ENCODE measurements at regions not wholly inside any gene's neighbourhood (a gene's known extent, or its start where the extent isn't known, plus 50 kb on each side); places are given as distances from the start of the nearest gene placed in this dataset.
"Not testable (repeated sequence)": the region's sequence is repeated elsewhere in the genome, so short reads cannot be mapped to it uniquely, and the experiment has no call there.

- Mint-ChIP-seq H3K9me3 (no peaks in the 10 kb centered on the region), H3K36me3 (ENCODE audit: insufficient read depth) (no peaks in the 10 kb centered on the region), H3K27me3 (no peaks in the 10 kb centered on the region), H3K4me3 (no peak overlapping the region), H3K27ac (ENCODE audit: low read depth) (no peak overlapping the region), H3K4me1 (peaks cover 2% of the 10 kb centered on the region)
- no peak for ATAC-seq (replicated peaks; ENCODE audit: extremely low read depth, poor library complexity, severe bottlenecking)
- DNase-seq (ENCODE audit: low spot score in 2 of 2): no peak
Observed at GRCh38 chr21:23963454-23963853, 1643.8 kb downstream of the MRPL39 start.

DNA sequence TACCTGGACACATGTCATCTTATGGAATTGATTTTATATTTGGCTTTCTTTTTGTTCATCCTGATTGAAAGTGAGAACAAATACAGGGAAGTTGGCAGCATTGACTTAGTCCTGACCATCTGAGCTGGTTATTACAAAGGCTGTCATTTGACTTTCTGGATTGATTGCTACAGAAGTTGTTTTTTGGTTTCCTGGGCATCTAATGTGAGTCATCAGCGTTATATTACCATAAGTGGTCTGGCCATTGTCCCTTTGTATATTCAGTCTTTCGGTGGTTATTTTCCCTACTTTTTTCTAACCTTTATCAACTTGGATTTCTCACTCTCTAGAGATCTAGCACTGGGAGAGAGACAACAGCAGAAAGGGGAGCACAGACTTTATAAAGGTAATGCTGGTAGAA is 1646.5 kb downstream of the MRPL39 start:
- H3K36me3 Mint-ChIP-seq (ENCODE audit: insufficient read depth): no peaks in the 10 kb centered on the region
- H3K4me1 Mint-ChIP-seq: peaks cover under 1% of the 10 kb centered on the region
- ATAC-seq (replicated peaks; ENCODE audit: extremely low read depth, poor library complexity, severe bottlenecking): no peak
- no peak overlapping the region for H3K27ac Mint-ChIP-seq (ENCODE audit: low read depth)
- DNase-seq (ENCODE audit: low spot score in 2 of 2): no peak
- H3K9me3 Mint-ChIP-seq: no peaks in the 10 kb centered on the region
- no peaks in the 10 kb centered on the region for H3K27me3 Mint-ChIP-seq
- H3K4me3 Mint-ChIP-seq: no peak overlapping the region

DNA sequence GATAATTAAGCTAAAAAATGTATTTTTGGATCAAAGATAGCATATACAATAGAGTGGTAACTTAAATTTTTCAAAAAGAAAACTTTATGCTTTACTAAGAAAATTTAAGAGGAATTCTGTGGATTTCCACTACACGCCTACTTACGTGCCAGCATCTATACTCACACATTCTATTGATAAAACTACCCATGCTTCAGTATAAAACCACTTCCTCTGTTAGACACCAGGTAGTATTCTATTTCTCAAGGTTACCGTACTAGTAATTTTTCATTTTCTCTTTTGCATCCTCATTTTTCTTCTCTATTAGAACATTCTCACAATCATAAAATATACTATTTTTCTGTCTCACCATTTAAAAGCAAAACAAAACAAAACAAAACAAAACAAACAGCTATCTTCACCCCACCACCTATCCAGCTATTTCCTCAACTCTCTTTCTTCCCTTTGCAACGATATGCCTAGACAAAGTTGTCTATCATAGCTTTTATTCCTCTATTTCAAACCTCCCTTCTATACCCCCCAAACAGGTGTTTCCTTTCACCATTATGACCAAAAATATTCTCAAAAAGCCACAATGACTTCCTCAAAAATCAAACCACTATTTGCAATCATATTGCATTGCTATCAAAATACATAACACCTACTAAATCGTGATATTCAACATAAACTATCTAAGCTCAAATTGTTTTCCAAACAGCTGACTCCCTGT is 1652.0 kb downstream of the MRPL39 start:
- Mint-ChIP-seq H3K27me3 (no peaks in the 10 kb centered on the region), H3K36me3 (ENCODE audit: insufficient read depth) (no peaks in the 10 kb centered on the region), H3K4me3 (no peak overlapping the region), H3K9me3 (no peaks in the 10 kb centered on the region), H3K4me1 (peaks cover 12% of the 10 kb centered on the region), H3K27ac (ENCODE audit: low read depth) (no peak overlapping the region)
- ATAC-seq (replicated peaks; ENCODE audit: extremely low read depth, poor library complexity, severe bottlenecking) (no peak), DNase-seq (ENCODE audit: low spot score in 2 of 2) (no peak)

DNA sequence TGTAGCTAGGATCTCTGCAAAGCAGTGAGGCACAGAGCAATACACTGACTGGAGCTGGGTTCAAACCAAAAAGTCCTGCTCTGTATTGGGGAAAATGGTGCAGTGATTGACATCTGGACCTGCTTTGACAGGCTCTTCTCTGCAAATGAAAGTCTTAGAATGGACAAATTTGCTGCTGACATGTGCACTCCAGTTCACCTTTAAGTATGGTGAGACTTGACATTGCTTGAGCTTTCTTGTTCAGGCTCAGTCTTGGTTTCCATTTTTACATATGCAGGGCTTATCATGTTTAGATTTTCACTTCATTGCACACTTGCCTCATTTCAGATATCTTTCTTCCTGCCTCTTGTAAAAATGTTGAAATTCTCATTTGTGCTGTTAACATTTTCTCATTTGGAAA is 1655.0 kb downstream of the MRPL39 start:
- ATAC-seq (replicated peaks; ENCODE audit: extremely low read depth, poor library complexity, severe bottlenecking): no peak
- Mint-ChIP-seq H3K27me3 (no peaks in the 10 kb centered on the region), H3K9me3 (no peaks in the 10 kb centered on the region), H3K27ac (ENCODE audit: low read depth) (no peak overlapping the region), H3K4me1 (peaks cover 23% of the 10 kb centered on the region), H3K4me3 (no peak overlapping the region), H3K36me3 (ENCODE audit: insufficient read depth) (no peaks in the 10 kb centered on the region)
- DNase-seq (ENCODE audit: low spot score in 2 of 2): no peak

DNA sequence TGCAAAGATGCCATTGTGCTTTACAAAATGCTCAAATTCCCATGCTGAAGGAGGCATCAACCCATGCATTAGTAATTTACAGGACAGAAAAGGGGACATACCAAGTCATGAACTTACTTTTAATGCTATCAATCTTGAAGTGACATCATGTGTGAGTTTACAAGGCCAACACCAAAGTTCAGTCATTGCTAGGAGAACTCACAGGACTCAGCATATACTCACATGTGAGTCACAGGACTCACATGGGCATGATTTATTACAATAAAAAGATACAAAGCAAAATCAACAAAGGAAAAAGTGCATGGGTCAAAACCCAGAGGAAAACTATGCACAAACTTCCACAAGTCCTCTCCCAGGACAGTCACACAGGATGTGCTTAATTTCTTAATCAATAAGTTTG is 1656.0 kb downstream of the MRPL39 start:
- no peak overlapping the region for H3K27ac Mint-ChIP-seq (ENCODE audit: low read depth)
- no peak overlapping the region for H3K4me3 Mint-ChIP-seq
- ATAC-seq (replicated peaks; ENCODE audit: extremely low read depth, poor library complexity, severe bottlenecking) (no peak), DNase-seq (ENCODE audit: low spot score in 2 of 2) (no peak)
- H3K4me1 Mint-ChIP-seq: peaks cover 23% of the 10 kb centered on the region
- no peaks in the 10 kb centered on the region for H3K27me3 Mint-ChIP-seq
- no peaks in the 10 kb centered on the region for H3K36me3 Mint-ChIP-seq (ENCODE audit: insufficient read depth)
- peaks cover 3% of the 10 kb centered on the region for H3K9me3 Mint-ChIP-seq

- H3K27ac Mint-ChIP-seq (ENCODE audit: low read depth): no peak overlapping the region
- peaks cover 19% of the 10 kb centered on the region for H3K4me1 Mint-ChIP-seq
- ATAC-seq (replicated peaks; ENCODE audit: extremely low read depth, poor library complexity, severe bottlenecking): no peak
- H3K4me3 Mint-ChIP-seq: no peak overlapping the region
- H3K27me3 Mint-ChIP-seq: no peaks in the 10 kb centered on the region
- H3K36me3 Mint-ChIP-seq (ENCODE audit: insufficient read depth): no peaks in the 10 kb centered on the region
- H3K9me3 Mint-ChIP-seq: peaks cover 6% of the 10 kb centered on the region
- no peak for DNase-seq (ENCODE audit: low spot score in 2 of 2)
Observed at GRCh38 chr21:23950344-23950743, 1656.9 kb downstream of the MRPL39 start.

DNA sequence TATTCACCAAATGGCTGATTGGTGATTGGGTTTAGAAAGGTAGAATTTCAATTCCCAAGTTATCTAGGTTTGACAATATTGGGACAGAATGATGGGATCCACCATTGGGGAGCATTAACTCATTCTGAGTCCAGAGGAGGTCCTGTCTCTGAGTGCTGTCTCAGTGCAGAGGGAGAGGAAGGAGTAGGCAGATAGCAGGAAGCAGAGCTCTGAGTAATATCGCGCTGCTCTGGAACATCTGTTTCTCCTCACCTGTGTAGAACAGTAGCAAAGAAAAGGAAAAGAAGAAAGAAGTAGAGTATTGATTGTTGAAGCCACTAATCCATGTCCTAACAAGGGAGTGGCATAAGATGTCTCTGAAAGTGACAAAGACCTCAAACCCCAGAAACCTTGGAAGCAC is 1657.8 kb downstream of the MRPL39 start:
- H3K27ac Mint-ChIP-seq (ENCODE audit: low read depth): no peak overlapping the region
- peaks cover 17% of the 10 kb centered on the region for H3K4me1 Mint-ChIP-seq
- no peaks in the 10 kb centered on the region for H3K36me3 Mint-ChIP-seq (ENCODE audit: insufficient read depth)
- DNase-seq (ENCODE audit: low spot score in 2 of 2): no peak
- H3K9me3 Mint-ChIP-seq: peaks cover 6% of the 10 kb centered on the region
- no peaks in the 10 kb centered on the region for H3K27me3 Mint-ChIP-seq
- no peak for ATAC-seq (replicated peaks; ENCODE audit: extremely low read depth, poor library complexity, severe bottlenecking)
- no peak overlapping the region for H3K4me3 Mint-ChIP-seq

DNA sequence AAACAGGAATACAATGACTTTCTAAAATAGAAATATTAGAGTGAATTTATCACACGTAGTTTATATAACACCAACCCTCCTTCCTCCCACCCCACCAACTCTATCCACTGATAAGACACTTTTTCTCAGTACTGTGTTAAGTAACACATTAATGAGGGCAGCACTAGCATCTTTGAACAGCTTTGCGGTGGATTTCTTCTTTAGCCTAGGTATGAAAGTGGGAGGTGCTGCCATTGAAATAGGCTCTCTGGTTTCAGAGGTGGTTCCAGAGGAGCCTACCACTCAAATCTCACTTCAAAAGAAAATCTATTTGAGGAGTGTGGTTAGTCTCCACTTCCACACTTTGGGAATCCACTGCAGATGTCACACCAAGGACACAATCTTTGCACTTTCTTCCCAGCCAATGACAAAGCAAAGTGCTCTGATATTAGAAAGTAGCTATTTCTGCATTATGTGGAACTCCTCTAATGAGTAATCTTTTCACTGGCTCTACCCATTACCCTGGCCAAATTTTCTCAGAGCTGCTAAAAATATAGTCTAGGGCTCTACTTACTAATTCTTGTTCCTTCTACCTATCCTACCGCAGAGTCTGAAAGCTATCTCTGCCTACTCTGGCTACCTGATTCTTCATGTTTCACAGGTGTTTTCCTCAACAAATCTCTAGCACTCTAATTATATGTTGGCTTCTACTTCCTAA is 1667.8 kb downstream of the MRPL39 start:
- Mint-ChIP-seq H3K4me1 (no peaks in the 10 kb centered on the region), H3K4me3 (no peak overlapping the region), H3K36me3 (ENCODE audit: insufficient read depth) (no peaks in the 10 kb centered on the region), H3K9me3 (no peaks in the 10 kb centered on the region), H3K27me3 (no peaks in the 10 kb centered on the region), H3K27ac (ENCODE audit: low read depth) (no peak overlapping the region)
- DNase-seq (ENCODE audit: low spot score in 2 of 2) (no peak), ATAC-seq (replicated peaks; ENCODE audit: extremely low read depth, poor library complexity, severe bottlenecking) (no peak)

- no peak for DNase-seq (ENCODE audit: low spot score in 2 of 2)
- Mint-ChIP-seq H3K4me3 (no peak overlapping the region), H3K27me3 (no peaks in the 10 kb centered on the region), H3K27ac (ENCODE audit: low read depth) (no peak overlapping the region), H3K36me3 (ENCODE audit: insufficient read depth) (no peaks in the 10 kb centered on the region), H3K9me3 (no peaks in the 10 kb centered on the region), H3K4me1 (no peaks in the 10 kb centered on the region)
- no peak for ATAC-seq (replicated peaks; ENCODE audit: extremely low read depth, poor library complexity, severe bottlenecking)
Observed at GRCh38 chr21:23936991-23937390, 1670.3 kb downstream of the MRPL39 start.

GRCh38 chr21:23936224-23936623 is 1671.1 kb downstream of the MRPL39 start:
- ATAC-seq (replicated peaks; ENCODE audit: extremely low read depth, poor library complexity, severe bottlenecking) (no peak), DNase-seq (ENCODE audit: low spot score in 2 of 2) (no peak)
- Mint-ChIP-seq H3K9me3 (no peaks in the 10 kb centered on the region), H3K27ac (ENCODE audit: low read depth) (no peak overlapping the region), H3K36me3 (ENCODE audit: insufficient read depth) (no peaks in the 10 kb centered on the region), H3K27me3 (no peaks in the 10 kb centered on the region), H3K4me3 (no peak overlapping the region), H3K4me1 (no peaks in the 10 kb centered on the region)

DNA sequence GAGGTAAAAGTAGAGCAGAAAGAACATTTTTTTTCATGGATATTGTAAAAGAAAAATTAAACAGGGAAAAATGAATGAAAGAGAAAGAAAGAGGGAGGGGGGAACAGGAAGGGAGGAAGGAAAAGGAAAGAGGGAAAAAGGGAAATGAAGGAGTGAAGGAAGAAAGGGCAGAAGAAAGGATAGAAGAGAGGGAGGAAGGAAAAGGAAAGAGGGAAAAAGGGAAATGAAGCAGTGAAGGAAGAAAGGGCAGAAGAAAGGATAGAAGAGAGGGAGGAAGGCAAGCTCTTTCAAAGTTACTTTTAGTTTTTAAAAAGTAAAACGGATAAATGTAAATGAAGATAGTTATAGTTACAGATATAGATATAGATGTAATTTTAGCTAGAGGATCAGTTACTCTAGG is 1676.7 kb downstream of the MRPL39 start:
- Mint-ChIP-seq H3K27ac (ENCODE audit: low read depth) (no peak overlapping the region), H3K9me3 (no peaks in the 10 kb centered on the region), H3K4me1 (no peaks in the 10 kb centered on the region), H3K4me3 (no peak overlapping the region), H3K27me3 (no peaks in the 10 kb centered on the region), H3K36me3 (ENCODE audit: insufficient read depth) (no peaks in the 10 kb centered on the region)
- DNase-seq (ENCODE audit: low spot score in 2 of 2) (no peak), ATAC-seq (replicated peaks; ENCODE audit: extremely low read depth, poor library complexity, severe bottlenecking) (no peak)

GRCh38 chr21:23926430-23926829 is 1680.9 kb downstream of the MRPL39 start:
- H3K27me3 Mint-ChIP-seq; ATAC-seq (replicated peaks; ENCODE audit: extremely low read depth, poor library complexity, severe bottlenecking); H3K4me3 Mint-ChIP-seq: not testable (repeated sequence)

DNA sequence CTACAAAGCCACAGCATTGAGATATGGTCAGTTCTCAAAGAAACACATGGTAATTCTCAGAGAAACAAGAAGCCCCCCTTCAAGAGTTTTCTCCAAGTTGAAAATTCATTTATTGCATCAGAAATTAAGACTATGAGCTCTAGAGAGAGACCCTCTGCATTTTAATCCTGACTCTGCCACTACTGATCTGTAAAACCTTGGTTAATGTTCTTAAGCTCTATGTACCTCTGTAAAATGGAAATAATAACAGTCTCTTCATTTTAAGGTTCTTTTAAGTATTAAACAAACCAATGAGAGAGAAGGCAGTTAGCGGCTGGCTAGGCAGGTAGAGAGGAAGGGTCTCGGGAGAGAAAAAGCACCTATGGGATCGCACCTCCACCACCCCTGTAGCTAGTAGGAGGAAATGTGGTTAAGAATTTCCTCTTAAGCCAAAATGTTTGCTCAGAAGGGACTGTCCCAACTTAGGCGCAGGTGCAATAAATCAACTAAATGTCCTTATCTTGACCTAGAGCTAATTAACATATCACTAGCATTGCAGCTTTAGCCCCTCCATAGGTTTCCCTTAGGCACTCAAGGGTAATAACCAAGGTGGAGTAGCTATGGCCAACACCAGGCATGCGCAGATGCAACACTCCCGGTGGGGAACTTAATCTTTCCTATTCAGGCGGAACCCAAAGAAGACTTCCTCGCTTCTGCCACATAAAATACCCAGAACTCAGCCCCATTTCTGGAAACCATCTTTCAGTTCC is 1685.4 kb downstream of the MRPL39 start:
- H3K27ac Mint-ChIP-seq (ENCODE audit: low read depth): no peak overlapping the region
- no peak overlapping the region for H3K4me3 Mint-ChIP-seq
- no peak for ATAC-seq (replicated peaks; ENCODE audit: extremely low read depth, poor library complexity, severe bottlenecking)
- H3K9me3 Mint-ChIP-seq: no peaks in the 10 kb centered on the region
- DNase-seq (ENCODE audit: low spot score in 2 of 2): no peak
- H3K27me3 Mint-ChIP-seq: no peaks in the 10 kb centered on the region
- H3K4me1 Mint-ChIP-seq: no peaks in the 10 kb centered on the region
- no peaks in the 10 kb centered on the region for H3K36me3 Mint-ChIP-seq (ENCODE audit: insufficient read depth)

More at GRCh38 chr21:23926430-23926829, 1680.9 kb downstream of the MRPL39 start:
- not testable (repeated sequence) for H3K36me3 Mint-ChIP-seq (ENCODE audit: insufficient read depth); H3K4me1 Mint-ChIP-seq; H3K9me3 Mint-ChIP-seq; DNase-seq (ENCODE audit: low spot score in 2 of 2); H3K27ac Mint-ChIP-seq (ENCODE audit: low read depth)
